DMS 273 (cell line): ENCODE measurements at regions not wholly inside any gene's neighbourhood (a gene's known extent, or its start where the extent isn't known, plus 50 kb on each side); places are given as distances from the start of the nearest gene placed in this dataset.

Experiments
- DNase-seq: peaks from one replicate; lab custom pipeline; 2025; ENCODE audit not compliant: unreplicated experiment; lab: John Stamatoyannopoulos, UW

DNA sequence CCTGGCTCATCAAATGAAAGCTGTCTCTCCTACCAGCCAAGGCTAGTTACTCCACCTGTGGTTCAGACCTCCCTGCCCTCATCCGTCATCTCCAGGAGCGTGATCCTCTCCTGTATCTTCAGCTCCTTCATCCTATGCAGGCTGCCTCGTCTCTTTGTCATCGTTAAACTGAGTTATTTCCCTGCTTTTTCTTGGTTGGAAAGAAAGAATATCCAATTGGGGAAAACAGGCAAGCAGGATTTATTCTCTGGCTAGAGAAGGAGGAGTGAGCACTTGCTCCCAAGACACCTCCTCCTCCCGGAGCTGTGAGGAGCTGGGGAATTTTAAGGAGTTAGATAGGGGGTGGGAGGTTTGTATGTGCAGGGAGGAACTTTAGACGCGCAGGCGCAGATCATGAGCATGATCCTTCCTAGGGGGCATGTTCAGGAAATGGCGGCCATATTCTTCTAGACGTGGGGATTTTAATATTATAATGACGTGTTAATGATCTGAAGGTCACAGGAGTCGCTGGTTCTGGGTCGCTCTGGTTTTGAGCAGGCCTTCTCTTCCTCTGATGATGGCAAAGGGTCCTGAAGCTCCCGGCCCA, 156.4 kb upstream of the KL start:
- no peak for DNase-seq

DNA sequence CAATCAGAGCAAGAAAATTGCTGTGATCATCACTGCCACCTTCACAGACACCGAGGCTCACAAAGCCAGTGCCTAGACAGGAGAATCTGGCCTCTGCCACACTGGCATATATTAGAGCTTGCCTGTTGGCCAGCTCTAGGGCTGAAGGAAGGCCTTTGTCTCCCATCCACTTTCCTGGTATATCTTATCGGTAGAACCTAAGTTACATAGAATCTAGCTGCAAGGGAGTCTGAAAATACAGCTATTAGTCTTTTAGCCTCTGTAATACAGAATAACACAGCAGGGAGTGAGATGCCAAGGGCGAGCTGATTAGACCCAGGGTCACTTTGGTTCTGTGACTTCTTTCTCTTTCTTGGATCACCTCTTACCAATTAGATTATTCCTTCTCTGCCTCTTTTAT, 154.9 kb upstream of the KL start:
- no peak for DNase-seq

DNA sequence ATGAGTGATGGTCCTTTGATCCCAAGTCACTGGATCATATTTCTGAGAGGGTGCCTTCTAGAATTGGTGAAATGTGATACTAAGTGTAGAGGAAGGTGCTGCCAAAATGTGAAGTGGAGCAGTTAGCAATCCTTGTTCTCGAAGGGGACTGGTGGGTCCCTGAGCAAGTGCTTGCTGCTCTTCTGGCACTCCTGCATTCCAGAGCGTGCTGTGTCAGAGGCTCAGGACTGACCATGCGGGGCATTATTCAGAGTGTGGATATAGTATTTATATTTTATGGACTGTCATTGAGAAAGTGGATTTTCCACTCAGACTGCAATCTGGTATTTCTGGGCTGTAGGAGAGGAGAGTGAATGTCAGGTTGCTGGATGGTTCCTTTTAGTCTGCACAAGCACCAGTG, 152.6 kb upstream of the KL start:
- no peak for DNase-seq

DNA sequence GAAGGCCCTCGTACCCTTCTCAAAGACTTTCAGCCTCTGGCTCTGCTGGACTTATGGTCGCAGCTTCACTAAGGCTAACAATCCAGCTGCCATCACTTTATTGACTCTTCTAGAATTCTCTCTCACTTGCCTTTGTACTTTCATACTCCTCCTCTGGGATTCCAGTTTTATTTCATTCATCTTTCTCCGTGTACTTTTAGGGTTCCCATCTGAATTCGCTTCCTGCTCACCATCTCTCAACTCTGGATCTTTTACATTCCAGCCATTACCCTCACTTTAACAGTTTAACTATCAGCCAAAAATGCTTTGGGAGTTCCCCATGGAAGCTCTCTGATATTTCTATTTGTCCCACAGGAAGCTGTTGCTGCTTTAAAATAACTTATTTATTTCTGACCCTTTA, 149.3 kb upstream of the KL start:
- DNase-seq: no peak

DNA sequence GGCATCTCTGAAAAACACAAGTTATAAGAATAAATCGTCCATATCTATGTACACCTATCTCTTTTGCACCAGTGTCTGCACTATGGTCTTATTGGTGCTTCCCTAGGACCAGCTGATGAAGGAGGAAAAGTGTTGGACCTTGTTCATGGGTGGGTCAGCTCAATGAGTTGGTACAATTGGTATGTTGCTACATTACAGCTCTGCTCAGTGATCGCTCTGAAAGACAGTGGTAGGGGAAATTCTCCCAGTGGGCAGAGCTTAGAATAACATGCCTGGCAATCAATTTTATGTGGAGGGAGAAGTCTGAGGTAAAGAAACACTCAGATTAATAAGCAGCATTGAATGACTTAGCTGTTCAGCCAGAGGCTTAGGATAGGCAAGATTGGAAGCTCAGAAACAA, 138.7 kb upstream of the KL start:
- no peak for DNase-seq

DNA sequence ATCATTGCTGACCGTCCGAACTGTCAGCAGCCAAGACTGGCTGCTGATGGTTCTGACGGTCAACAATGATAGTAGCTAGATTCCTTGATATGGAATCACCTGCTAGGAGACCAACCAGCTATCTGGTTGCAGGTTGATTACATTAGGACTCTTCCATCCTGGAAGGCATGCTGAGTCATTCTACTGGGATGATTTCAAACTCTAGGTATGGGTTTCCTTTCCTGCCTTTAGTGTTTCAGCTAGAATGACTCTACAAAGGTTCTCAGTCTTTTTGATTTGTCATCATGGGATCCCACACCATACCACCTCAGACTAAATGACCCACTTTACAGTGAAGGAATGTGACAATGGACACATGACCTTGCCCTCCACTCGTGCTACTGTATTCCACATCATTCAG, 138.1 kb upstream of the KL start:
- no peak for DNase-seq

DNA sequence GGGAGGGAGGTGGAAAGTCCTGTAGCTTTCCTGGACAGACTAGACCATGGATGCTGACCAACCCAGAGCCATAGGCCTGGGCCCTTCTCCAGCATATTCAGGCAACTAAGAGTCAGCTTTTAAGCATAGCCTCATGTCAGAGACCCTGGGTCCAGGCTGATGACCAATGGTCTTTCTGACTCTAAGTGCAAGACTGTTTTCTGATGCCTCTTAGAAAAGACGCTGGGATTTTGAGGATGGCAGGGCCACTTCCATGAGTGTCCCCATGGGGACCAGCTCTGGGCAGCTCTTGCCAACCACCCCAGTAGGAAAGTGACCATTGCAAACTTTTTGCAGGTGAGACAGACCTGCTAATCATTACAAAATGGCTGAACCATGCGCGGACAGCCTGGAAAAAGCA, 135.6 kb upstream of the KL start:
- DNase-seq: no peak

DNA sequence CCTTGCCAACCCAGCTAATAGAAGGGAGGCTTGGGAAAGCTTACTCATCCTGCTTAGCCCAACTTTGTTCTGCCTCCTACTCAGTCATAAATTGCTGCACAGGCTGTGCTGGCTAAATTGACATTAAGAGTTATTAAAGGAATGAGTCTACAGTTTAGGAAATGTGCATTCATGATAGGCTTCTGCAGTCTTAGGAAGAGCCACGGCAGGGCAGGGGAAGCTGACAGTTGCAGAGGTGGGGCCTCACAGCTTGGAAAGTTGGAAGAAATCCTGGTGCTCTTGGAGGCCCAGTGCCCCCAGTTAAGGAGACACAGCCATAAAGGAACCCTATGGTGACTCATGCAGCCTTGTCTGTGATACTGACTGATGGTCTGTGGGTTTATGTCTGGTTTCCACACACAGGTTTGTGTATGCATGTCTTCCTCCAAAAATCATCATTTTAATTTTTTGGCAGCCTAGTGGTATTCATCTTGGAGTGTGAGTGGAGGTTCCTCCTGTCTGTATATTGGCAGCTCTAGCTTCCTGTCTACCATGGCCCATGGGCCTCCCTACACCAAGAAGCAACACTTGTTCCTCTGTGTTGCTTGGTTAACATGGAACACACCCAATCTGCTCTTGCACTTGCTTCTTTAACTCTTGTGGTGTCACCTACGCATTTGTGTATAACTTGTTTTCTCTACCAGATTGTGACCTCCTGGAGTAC, 135.0 kb upstream of the KL start:
- peak; percentile 49 for DNase-seq

DNA sequence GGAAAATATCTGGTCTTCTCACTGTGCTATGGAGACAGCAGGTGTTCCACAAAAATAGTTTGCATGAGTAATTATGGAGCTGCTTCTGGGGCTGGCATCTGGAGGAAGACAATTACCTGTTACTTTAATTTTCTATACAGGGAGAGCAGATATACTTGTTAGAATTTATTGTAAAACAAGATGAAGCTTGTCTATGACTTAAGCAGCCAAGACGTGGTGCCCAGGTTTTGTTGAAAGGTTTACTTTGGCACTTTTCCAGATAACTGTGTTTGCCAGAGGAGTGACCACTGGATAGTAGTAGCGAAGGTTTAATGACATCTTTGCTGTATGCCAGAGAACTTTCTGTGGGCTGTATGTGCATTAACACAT, 134.5 kb upstream of the KL start:
- DNase-seq: peak; percentile 62

DNA sequence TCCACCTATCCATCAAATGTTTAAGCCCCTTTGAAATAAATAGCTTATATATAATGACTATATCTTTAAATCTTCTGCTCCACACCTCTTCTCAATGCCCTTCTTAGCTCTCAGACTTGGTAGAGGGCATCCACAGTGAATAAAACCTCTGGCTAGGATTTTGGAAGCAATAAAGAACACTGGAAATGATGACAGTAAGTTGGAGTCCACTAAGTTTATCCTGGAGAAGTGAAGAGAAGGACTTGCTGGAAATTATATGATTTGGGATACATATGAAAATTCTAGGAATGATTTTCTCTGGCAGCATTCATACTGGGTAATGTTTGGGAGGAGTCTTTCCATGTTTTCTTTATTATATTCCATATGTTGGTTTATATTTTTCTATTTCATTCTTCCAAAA, 133.5 kb upstream of the KL start:
- no peak for DNase-seq

DNA sequence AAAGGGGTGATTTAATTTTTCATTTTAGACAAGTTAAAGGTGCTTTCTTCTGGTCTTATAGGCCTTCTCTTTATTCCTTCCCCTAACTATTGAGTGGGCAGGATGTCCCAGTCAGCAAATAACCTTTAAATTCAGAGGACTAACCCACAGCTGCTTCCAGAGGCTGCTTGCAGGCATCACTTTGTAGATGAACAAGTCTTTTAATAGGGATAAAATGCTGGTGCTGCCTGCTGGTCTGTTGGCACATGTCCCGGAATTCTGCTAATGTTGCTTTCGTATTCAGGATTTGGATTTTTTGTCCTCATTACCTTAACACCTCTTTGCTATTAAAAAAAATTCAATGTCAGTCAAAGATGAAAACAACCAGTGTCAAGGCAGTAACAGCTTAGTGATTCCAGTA, 132.7 kb upstream of the KL start:
- DNase-seq: peak; percentile 87

DNA sequence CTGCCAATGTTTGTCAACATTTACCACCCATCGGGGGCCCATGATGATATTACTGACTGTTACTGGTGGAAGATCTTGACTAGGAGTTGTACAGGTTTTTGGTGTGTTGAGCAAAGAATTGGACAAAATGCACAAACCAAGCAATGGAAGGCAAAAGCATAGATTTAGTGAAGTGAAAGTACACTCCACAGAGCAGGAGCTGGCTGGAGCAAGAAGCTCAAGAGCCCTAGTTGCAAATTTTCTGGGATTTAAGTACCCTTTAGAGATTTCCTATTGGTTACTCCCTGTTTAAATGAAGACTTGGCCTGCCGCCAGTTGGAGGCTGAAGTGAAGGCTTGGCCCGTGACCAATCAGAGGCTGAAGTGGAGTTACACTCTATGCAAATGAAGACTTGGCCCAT, 128.6 kb upstream of the KL start:
- no peak for DNase-seq

DNA sequence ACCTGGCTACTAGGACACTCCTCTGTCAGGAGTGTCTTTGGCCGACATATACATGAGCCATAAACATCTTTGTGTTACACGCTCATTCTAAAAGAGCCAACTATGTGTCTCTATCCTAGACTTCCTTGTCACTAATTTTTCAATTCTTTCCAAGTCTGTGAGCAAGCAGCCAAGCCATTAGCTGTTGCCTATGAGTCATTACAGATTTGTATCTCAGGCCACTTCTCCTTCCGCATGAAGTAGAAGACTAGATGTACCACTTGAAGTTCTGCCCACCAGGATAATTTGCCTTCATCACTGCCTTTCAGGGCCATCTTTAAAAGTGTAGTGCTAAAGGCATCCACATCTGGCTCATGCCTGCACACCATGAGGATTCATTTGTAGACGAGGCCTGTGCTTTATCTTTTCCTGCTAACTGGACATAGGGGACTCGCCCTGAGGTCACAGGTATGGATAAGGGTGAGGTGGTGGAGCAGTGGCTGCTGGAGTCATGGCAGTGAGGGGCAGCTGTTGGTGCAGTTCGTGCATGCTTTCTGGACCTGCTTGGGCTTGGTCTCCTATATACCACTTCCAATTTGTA, 126.1 kb upstream of the KL start:
- DNase-seq: no peak

DNA sequence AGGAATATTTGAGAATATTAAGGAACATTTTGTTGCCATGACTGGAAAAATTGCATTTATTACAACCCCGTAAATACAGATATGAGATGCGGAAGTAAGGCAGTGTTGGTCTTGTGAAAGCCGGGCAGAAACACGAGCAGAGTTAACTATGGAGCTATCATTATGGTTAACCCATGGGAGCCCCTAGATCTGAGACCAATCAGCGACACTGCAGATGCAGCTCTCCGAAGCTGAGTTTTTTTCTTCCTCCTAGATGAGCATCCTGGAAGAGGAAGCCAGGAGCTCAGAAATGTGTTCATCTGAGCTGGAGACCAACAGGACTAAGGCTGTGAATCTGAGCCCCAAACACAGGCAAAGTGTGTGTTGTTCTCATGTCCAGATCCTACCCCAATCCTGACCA, 123.0 kb upstream of the KL start:
- no peak for DNase-seq

DNA sequence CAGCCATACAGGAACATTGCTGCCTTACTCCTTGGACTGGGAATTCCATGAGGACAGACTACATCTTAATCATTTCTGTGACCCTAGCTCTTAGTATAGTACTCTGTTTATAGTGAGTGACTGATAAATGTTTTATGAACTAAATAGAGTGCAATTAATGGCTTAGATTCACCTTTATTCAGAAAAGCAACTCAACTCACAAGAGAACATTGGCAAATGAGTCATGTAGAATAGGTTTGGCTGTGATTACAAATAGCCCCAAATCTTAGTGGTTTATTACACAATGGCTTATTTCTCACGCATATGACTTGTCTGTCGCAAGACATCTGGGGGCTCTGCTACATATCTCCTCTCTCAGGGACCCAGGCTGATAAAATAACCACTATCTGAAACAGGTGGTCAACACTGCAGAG, 121.6 kb upstream of the KL start:
- no peak for DNase-seq

DNA sequence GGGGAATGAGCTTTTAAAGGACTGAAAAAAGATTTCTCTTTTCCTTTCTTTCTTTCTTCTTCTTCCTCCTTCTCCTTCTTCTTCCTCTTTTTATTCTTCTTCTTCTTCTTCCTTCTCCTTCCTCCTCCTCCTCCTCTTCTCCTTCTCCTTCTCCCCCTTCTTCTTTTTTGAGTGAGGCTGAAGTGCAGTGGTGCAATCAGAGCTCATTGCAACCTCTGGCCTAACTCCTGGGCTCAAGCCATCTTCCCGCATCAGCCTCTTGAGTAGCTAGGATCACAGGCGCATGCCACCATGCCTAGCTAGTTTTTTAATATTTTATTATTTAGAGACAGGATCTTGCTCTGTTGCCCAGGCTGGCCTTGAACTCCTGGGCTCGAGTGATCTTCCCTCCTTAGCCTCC, 120.9 kb upstream of the KL start:
- DNase-seq: no peak

DNA sequence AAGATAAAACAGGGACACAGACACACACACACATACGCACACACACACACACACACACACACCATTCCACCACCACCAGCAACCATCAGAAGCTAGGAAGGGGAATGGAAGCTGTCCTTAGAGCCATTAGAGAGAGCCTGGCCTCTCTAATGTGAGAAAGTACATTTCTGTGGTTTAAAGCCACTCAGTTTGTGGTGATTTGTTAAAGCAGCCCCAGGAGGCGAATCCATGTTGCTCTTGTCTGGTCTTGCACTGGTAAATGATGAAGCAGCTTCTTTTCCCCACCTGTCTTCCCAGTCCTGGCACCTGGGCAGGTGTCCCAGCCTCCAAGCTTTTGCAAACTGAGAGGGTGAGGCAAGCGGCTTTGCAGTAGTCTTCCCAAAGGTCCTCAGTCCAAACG, 118.9 kb upstream of the KL start:
- no peak for DNase-seq

DNA sequence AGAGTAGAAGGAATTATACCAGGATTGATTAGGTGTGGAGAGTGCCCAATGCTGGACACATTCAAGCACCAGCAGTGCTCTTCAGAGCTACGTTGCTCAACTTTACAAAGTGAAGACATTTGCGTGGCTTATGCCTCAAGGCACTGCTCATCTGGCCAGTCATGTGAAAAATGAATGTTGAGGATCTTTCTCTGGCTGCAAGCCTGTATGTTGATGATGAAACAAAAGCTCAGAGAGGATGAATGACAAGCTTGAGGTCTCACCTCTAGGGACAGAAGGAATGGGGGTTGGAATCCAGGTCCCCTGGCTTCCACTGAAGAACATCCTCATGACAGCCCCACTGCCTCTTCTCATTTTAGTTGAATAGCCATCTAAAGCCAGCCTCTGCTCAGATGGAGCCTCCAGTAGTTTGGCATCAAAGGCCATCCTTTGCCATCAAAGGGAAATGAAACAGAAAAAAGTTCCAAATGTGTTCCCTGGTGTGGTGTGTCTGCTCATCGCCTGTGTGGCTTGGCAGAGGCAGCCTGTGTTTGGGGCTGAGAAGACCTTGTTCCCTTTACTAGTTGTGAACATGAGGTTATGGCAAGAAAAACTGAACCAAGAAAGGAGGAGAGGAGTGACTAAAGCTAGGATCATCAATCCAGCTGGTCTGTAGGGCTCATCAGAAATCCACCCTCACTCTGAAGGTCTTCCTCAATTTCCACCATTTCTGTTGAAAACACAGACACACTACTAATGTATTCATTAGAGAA, 114.0 kb upstream of the KL start:
- no peak for DNase-seq

DNA sequence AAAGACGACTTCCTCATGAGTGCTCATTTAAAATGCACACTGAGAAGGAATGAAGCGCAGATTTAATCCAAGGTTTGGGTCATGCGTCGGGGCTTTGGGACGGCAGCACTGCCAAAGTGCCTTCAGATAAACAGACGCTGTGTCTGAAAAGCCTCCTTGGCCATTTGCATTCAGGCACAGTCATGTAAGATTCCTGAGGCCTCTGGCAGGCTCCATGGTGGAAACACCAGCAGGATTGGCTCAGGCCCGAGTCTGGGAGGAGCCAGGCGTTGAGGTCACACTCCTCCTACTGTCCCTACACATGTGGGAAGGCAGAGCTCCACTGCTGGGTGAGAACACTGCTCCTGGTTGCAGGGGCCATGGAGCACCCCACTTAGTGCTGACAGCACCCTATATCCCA, 113.3 kb upstream of the KL start:
- DNase-seq: peak; percentile 25

DNA sequence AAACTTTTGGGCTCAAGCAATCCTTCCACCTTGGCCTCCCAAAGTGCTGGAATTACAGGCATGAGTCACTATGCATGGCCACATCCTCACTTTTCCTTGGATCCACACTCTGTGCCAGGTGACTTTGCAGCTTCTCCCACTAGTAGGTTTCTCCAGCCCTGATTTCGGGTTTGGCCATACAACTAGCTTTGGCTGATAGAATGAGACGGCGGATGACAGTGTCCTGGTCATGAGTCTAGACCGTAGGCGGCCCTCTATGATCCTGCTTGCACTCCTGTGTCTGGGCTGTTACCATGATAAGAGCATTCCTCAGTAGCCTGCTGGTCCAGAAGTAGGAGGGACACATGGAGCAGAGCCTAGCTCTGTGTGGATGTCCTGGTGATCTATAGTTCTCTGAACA, 112.5 kb upstream of the KL start:
- no peak for DNase-seq

DNA sequence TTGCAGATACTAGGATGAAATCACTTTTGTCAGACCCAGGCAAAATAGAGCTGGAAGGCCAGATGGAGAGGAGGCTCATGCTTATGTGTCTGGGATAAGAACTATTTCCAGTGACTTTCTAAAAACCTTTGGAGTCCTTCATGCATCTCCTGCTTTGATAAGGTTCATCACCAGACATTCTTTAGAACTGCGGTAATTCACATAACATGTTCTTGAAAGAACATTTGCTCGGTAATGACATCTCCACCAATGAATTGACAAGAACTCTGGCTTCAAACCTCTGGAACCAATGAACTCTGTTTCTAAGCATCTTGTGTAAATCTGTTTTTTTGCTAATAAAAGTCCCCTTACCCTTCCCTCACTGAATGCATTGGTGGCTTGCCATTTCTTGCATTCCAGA, 112.0 kb upstream of the KL start:
- DNase-seq: no peak
